GM12865 (cell line): ENCODE measurements at regions not wholly inside any gene's neighbourhood (a gene's known extent, or its start where the extent isn't known, plus 50 kb on each side); places are given as distances from the start of the nearest gene placed in this dataset.

ENCODE experiments used
- DNase-seq: peaks from one replicate; pipeline ENCODE4 v3.0.0; 2010; ENCODE audit warnings: low read depth
- H3K4me3 ChIP-seq: 2 replicates; pipeline ENCODE4 v1.5.1; 2011; ENCODE audit warnings: mild to moderate bottlenecking, low read depth, low read length, control low read depth
- TF ChIP-seq, protein P1 (sequence below): IDR thresholded peaks from 2 replicates; pipeline ENCODE4 v1.5.1; 2011; ENCODE audit warnings: low read length, control low read depth, low read depth, inconsistent platforms; ENCODE audit not compliant: insufficient read depth; ENCODE audit errors: missing control alignments

DNA sequence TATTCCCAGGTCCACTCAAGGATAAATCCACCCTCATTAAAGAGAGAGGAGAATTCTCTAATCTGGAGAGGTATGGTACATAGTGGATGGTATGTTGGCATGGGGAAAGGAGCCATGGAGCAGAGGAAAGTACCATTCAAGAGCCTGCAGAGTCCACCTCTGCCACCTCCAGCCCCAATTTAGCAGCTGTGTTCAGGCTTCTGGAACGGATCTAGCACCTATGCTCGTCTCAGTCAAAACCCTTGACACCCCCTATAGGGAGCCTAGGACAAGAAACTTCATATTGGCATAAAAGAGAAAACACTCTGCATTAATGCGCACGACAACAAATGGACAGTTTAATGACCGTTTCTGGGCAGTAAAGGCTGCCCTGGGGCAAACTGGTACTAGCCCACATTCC lies 161.1 kb upstream of the FAM78B start:
- no peak overlapping the region for H3K4me3 ChIP-seq
- TF ChIP-seq, protein P1, sequence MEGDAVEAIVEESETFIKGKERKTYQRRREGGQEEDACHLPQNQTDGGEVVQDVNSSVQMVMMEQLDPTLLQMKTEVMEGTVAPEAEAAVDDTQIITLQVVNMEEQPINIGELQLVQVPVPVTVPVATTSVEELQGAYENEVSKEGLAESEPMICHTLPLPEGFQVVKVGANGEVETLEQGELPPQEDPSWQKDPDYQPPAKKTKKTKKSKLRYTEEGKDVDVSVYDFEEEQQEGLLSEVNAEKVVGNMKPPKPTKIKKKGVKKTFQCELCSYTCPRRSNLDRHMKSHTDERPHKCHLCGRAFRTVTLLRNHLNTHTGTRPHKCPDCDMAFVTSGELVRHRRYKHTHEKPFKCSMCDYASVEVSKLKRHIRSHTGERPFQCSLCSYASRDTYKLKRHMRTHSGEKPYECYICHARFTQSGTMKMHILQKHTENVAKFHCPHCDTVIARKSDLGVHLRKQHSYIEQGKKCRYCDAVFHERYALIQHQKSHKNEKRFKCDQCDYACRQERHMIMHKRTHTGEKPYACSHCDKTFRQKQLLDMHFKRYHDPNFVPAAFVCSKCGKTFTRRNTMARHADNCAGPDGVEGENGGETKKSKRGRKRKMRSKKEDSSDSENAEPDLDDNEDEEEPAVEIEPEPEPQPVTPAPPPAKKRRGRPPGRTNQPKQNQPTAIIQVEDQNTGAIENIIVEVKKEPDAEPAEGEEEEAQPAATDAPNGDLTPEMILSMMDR: no peak
- DNase-seq: no peak

DNA sequence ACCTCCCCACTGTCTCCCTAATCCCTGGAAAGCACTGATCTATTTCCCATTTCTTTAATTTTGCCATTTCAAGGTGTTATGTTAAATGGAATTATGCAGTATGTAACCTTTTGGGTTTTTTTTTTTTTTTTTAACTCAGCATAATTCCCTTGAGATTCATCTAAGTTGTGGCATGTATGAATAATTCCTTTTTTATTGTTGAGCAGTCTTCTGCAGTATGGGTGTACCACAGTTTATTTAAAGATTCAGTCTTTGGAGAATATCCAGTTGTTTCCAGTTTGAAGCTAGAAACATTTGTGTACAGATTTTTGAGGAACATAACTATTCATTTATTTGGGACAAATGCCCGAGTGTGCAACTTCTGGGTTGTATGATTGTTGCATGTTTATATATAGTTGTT lies 162.2 kb upstream of the FAM78B start:
- no peak for DNase-seq
- no peak overlapping the region for H3K4me3 ChIP-seq
- TF ChIP-seq, protein P1: no peak

DNA sequence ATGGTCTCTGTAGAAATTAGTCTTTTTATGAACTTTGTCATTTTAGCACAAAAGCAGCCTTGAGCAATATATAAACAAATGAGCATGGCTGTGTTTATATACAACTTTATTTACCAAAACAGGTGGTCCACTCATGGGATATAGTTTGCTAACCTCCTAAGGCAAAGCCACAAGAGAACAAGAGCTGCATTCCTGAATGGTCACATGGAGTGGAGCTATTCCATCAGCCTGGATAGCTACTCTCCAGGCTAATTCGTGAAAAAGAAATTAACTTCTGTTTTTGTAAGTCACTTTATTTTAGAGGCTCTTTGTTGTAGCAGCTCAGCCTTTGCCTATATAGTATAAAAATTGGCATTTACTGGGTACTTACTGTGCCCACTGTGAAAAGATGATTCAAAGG lies 163.3 kb upstream of the FAM78B start:
- TF ChIP-seq, protein P1: no peak
- no peak overlapping the region for H3K4me3 ChIP-seq
- no peak for DNase-seq

DNA sequence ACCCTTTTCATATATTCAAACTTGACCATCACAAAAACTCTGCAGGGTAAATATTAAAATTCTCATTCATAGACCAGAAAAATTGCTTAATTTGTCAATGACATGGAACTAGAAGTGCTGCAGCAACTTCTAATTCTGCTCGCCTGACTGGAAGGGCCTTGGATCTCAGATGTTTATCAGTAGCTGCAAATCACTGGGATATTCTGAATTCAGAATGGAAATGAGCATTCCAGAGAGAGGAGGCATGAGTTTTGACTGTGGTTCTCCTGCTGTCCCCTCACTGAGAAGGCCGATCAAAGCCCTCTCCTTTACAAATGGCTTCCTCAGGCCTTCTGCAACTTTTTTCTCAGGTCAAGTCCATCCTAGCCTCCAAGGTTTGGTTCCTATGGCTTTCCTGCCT lies 171.3 kb upstream of the FAM78B start:
- TF ChIP-seq, protein P1: no peak
- no peak overlapping the region for H3K4me3 ChIP-seq
- DNase-seq: no peak

- H3K4me3 ChIP-seq: no peak overlapping the region
- no peak for DNase-seq
- TF ChIP-seq, protein P1: no peak
Observed at GRCh38 chr1:166340709-166341108, 173.9 kb upstream of the FAM78B start.

GRCh38 chr1:166343276-166343675 lies 176.5 kb upstream of the FAM78B start:
- no peak for DNase-seq
- no peak overlapping the region for H3K4me3 ChIP-seq
- TF ChIP-seq, protein P1: no peak

DNA sequence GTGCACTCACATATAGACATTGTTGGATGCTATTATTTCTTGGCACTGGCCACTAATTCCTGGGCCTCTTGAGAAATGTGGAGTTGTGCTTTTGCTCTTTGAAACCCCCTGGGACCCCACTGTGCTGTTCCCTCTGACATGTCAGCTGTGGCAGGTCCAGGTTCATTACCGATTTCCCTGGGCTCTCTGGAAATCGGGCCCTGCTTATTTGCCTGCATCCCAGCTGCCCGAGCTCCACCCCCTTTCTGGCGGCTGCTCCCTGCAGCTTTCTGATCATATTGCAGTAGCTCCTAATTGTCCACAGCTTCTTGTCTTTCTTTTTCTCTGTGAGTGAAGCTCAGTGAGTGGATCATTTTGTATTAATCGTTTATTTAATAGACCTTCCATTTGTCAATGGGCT lies 183.7 kb upstream of the FAM78B start:
- TF ChIP-seq, protein P1: no peak
- no peak for DNase-seq
- H3K4me3 ChIP-seq: no peak overlapping the region
